ENCODE measurements at regions not wholly inside any gene's neighbourhood (a gene's known extent, or its start where the extent isn't known, plus 50 kb on each side); places are given as distances from the start of the nearest gene placed in this dataset.
"Not testable (repeated sequence)": the region's sequence is repeated elsewhere in the genome, so short reads cannot be mapped to it uniquely, and the experiment has no call there.

GRCh38 chr12:105481392-105482300 is 151.2 kb downstream of the C12orf75 start:
- no peak for DNase-seq

- peak in 1 of 58 donors; percentile 3 for DNase-seq
Measured at GRCh38 chr12:105482951-105483350, 152.5 kb downstream of the C12orf75 start.

DNA sequence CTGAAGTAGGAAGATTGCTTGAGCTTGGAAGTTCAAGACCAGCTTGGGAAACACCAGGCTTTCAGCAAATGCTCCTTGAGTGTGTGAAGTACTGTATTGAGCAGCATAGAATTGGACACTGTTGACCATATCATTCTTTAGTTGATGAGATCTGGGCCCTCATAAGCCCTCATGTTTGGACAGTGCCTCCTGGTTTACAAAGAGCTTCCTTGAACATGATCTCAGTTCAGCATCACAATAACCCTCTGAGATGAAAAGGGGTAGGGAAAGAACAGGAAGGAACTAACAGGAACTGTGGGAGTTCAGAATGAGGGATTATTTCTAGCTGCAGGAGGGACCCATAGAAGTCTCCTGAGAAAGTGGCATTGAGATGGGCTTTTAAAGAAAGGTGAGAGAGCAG is 153.2 kb downstream of the C12orf75 start:
- no peak for DNase-seq

GRCh38 chr12:105485321-105485910 is 154.9 kb downstream of the C12orf75 start:
- no peak for DNase-seq

GRCh38 chr12:105485921-105486320 is 155.4 kb downstream of the C12orf75 start:
- no peak for DNase-seq

GRCh38 chr12:105487963-105488362 is 157.5 kb downstream of the C12orf75 start:
- no peak for DNase-seq

GRCh38 chr12:105492591-105493545 is 162.4 kb downstream of the C12orf75 start:
- DNase-seq = no peak

- no peak for DNase-seq
Measured at GRCh38 chr12:105499205-105499604, 168.7 kb downstream of the C12orf75 start.

DNA sequence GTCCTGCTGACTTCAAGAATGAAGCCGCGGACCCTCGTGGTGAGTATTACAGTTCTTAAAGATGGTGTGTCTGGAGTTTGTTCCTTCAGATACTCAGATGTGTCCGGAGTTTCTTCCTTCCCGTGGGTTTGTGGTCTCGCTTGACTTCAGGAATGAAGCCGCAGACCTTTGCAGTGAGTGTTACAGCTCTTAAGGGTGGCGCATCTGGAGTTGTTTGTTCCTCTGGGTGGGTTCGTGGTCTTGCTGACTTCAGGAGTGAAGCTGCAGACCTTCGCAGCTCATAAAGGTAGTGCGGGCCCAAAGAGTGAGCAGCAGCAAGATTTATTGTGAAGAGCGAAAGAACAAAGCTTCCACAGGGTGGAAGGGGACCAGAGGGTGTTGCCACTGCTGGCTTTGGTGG is 170.2 kb downstream of the C12orf75 start:
- DNase-seq = not testable (repeated sequence)

- no peak for DNase-seq
Measured at GRCh38 chr12:105502426-105502930, 172.0 kb downstream of the C12orf75 start.

DNA sequence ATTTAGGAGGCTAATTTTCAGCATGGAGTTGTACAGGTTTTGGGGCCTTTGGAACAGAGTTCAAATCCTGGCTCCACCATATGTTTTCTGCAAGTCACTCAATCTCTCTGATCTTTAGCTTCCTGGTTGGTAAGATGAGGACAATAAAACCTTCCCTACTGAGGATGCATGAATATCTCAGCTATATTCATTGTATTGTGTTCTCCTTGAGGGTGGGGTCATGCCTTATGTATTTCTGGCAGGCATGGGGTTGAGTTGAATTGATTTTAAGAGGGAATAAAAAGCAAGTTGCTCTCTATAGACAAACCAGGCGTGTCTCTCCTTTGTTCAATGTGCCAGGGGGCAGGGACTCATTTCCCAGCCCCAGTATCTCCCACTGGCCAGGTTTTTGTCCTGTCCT is 173.1 kb downstream of the C12orf75 start:
- no peak for DNase-seq

DNA sequence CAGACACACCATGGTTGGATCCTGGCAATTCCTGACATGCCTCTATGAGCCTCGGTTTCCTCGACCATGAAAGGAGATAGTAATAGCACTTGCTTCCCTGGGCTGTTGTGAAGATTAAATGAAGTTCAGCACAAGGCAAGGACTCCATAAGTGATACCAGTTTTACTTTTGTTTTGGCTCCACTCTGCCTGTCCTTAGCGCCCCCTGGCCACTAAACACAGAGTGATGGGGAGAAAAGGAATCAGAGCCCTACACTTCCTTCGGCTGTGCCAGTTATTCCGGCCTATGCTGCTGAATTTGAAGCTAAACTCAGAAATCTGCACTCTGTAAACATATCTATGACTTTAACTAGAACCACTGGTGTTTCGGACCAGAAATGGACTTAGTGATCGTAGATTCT is 173.8 kb downstream of the C12orf75 start:
- DNase-seq = no peak

GRCh38 chr12:105506678-105507310 is 176.3 kb downstream of the C12orf75 start:
- no peak for DNase-seq

DNA sequence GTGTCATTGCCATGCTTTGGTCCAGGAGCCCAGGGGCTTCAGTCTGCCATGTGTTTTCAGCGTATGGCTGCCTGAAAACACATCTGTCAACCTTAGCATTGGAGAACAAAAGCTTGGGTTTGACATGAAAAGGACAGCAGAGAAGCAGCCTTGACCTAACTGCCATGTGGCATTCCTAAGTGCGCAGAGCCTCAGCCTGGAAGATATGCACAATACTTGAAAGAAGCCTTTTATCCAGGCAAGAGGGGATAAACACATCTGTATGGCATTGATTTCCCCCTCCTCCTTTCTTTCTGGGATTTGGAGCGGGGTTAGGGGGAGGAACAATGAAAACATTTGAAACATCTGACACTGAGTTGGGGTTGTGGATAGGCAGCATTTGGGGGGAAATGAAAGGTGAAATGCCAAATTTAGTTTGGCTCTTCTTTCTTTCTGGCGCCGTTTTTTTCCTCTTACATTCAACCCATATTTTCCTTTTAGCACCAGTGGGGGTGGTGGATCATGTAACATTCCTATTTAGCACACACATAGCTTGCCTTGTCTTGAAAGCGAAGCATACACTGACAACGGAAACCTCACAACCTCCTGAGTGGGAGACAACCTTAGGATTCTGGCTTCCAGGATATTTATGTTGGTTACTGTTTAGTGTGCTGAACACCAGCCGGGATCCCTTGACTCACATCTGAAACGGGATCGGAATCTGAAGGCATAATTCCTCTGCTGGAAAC is 177.0 kb downstream of the C12orf75 start:
- no peak for DNase-seq

GRCh38 chr12:105508096-105508495 is 177.6 kb downstream of the C12orf75 start:
- DNase-seq = no peak

- DNase-seq = no peak
Measured at GRCh38 chr12:105510526-105510925, 180.0 kb downstream of the C12orf75 start.

DNA sequence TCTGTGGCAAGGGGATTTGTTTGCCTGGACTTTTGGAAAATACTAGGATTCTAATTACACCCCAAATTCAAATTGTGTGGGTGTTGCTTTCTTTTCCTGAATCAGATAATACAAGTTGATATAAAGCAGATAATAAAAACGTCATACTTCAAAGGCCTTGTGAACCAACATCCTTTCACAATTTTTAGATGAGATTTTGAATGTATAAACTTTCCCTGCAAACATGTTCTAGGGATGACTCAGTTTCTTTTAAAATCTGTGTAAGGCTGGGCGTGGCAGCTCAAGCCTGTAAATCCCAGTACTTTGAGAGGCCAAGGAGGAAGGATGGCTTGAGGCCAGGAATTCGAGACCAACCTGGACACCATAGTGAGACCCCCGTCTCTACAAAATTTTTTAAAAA is 182.4 kb downstream of the C12orf75 start:
- not testable (repeated sequence) for DNase-seq

GRCh38 chr12:105522166-105522825 is 191.8 kb downstream of the C12orf75 start:
- no peak for DNase-seq
